ENCODE measurements at regions not wholly inside any gene's neighbourhood (a gene's known extent, or its start where the extent isn't known, plus 50 kb on each side); places are given as distances from the start of the nearest gene placed in this dataset.

DNA sequence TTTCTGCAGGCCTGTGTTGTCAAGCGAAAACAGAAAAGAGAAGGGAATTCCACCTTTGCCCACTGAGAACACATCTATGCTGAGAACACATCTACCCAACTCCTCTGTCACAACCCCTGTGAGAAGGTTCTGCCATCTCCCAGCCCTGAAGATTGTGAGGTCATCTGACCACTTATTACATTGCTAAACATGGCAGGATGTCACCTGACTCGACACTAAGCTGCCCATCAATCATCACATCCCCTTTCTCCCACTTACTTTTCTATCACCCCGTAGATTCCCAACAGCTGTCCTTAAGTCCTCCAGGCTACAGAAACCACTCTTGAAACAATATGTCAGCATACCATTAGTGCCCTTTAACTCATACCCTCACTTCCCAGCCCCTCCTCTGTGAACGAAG is 64.2 kb upstream of the PRSS3 start:
- TF ChIP-seq POLR2A (IDR thresholded peaks at IDR 0.05): no peak
- TF ChIP-seq POLR2AphosphoS5 (IDR thresholded peaks at IDR 0.05): no peak
